Activated T-helper 1 cell treated with anti-CD3 and anti-CD28 coated beads, Interleukin-2, amount 50 U/mL, for 16 hours (primary cell): ENCODE measurements at regions not wholly inside any gene's neighbourhood (a gene's known extent, or its start where the extent isn't known, plus 50 kb on each side); places are given as distances from the start of the nearest gene placed in this dataset.
"Not testable (repeated sequence)": the region's sequence is repeated elsewhere in the genome, so short reads cannot be mapped to it uniquely, and the experiment has no call there.

Experiments used
- DNase-seq, 2 donors: peaks; one replicate each; pipeline ENCODE4 v3.0.0-alpha.2; 2020; ENCODE audit warnings: low read depth in 1 of 2, low spot score in 1 of 2

DNA sequence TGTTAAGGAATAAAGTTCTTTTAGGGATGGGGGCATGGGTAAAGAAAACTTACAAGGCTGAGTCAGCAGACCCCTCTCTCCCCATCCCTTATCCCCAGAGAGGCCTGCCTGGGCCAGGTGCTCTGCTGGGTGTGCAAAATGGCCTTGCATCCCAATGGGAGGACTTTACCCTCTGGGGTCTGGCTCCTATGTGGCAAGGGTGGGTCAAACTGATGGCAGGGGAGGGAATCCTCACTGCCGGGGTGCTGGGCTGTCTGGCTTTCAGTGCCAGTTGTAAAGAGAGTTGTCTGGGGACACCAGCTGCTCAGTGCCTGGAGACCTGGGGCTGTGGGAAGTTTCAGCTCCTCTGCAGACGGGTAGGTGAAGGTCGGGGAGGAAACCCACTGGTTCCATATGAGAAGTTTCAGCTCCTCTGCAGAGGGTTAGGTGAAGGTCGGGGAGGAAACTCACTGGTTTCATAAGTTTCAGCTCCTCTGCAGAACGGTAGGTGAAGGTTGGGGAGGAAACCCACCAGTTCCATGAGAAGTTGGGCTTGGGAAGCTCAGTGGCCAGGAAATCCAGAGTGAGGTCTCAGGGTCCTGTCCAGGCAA is 127.2 kb upstream of the PODXL start:
- DNase-seq = no peak

DNA sequence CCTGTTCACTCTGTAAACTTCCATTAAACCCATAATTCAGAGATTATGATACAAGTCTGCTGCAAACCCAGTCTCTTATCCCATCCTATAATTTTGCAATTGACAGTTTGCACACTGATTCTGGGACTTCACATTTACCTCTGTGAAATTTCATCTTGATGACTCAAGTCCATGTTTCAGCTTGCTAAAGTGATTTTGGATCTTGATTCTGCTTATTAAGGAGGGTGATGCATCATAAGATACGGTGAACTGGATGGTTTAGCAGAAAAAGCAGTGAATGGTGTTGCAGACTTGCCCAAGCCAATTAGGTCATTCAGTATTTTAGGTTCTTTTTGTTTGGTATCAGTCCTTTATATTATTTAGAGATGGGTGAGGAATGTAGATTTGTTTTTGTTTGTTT is 125.5 kb upstream of the PODXL start:
- no peak for DNase-seq

DNA sequence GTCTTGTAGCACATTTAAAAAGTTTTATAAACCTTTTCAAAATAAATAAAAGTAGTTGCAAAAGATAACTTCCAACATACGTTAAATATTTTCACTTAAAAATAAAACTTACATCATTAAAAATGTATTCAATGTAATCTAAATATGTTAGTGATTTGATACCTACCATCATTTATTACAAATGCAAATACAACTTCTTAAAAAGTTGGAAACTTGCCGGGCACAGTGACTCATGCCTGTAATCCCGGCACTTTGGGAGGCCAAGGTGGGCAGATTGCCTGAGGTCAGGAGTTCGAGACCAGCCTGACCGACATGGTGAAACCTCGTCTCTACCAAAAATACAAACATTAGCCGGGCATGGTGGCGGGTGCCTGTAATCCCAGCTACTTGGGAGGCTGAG is 122.6 kb upstream of the PODXL start:
- DNase-seq = not testable (repeated sequence)

DNA sequence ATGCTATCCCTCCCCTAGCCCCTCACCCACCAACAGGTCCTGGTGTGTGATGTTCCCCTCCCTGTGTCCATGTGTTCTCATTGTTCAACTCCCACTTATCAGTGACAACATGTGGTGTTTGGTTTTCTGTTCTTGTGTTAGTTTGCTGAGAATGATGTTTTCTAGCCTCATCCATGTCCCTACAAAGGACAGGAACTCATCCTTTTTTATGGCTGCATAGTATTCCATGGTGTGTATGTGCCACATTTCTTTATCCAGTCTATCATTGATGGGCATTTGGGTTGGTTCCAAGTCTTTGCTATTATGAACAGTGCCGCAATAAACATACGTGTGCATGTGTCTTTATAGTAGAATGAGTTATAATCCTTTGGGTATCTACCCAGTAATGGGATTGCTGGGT is 120.4 kb upstream of the PODXL start:
- DNase-seq = not testable (repeated sequence)

DNA sequence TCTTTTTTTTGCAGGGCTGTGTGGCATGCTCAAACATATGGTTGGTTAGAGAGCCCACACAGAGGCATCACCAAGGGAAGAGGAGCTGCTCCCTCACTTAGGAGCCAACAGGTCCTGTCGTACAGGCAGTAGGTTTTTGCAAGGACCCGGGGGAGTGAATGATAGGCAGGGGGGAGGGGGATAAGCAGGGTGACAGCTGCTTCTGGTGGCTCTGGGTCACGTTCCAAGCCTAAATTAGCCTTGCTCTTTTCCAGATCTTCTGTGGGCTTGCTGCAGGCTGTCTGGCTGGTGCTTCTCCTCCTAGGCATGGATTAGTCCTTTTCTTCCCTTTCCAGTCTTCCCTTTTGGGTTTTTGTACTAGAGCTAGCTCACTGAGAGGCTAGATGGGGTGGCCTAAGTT is 117.7 kb upstream of the PODXL start:
- DNase-seq = no peak

DNA sequence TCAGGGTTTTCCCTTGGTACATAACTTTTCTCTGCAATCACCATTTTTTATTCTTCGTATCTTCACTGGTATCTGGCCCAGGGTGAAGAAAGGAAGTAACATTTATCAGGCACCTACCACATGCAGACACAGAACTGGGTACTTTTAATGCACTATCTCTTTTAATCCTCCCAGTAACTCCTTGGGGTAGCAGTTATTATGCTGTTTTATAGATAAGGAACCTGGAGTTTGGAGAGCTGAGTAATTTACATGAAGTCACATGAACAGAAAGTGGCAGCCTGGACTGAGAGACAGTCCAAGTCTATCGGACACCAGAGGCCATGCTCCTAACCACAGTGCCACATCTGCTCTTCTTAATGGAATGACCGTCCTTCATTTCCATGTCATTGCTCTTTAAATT is 117.1 kb upstream of the PODXL start:
- DNase-seq = no peak

DNA sequence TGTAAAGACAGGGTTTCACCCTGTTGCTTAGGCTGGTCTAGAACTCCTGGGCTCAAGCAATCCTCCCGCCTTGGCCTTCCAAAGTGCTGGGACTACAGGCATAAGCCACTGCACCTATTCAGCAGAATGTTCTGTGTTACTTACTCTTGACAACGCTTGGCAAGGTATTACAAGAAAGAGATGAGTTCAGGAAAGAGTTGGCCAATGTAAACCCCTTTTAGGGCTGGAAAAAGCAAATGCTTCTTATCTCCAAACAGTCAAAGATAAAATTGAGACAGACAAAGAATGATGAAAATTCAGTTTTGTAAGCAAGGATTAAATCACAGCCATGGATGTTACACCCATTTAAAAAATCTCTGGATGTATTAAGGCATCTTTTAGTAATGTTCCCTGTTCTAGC is 114.0 kb upstream of the PODXL start:
- no peak for DNase-seq

DNA sequence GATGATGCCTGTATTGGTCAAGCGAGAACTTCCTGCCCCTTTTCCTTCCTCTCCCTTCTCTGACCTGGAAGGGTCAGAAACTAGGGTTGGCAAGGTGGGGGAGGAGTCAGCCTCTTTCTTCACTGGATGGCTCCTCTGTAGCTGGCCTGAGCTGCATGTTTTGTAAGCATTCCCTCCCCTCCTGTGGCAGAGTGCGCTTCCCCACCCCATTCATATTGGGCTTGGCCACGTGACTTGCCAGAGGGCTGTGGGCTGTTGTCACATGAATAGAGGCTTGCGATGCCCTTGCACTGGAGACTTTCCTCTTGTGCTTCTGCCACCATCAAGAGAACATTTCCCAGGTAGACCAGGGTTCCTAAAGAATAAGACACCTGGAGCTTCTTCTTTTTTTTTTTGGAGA is 111.3 kb upstream of the PODXL start:
- no peak for DNase-seq

DNA sequence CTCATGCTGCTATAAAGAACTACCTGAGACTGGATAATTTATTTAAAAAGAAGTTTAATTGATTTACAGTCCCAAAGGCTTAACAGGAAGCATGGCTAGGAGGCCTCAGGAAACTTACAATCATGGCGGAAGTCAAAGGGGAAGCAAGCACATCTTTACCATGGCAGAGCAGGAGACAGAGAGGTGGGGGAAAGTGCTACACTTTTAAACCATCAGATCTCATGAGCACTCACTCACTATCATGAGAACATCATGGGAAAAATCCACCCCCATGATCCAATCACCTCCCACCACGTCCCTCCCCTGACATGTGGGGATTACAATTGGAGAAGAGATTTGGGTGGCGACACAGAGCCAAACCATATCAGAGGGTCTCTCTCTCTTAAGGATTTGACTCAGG is 108.6 kb upstream of the PODXL start:
- no peak for DNase-seq

DNA sequence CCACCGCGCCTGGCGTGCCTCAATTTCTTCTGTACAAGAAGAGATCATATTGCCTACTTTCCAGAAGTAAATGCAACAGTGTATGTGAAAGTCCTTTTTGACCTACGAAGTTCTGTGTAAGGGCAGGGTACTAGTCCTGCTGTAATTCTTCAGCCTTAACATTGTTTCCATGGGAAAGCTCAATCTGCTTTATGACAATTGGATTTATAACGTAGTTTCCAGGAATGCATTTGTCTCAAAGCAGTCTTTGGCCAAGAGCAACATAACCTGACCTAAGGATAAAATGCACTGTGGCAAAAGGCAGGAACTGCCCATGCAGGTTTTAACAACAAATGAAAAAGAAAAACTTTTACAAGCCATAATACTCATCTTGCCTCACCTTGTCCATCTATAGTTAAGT is 108.1 kb upstream of the PODXL start:
- no peak for DNase-seq

DNA sequence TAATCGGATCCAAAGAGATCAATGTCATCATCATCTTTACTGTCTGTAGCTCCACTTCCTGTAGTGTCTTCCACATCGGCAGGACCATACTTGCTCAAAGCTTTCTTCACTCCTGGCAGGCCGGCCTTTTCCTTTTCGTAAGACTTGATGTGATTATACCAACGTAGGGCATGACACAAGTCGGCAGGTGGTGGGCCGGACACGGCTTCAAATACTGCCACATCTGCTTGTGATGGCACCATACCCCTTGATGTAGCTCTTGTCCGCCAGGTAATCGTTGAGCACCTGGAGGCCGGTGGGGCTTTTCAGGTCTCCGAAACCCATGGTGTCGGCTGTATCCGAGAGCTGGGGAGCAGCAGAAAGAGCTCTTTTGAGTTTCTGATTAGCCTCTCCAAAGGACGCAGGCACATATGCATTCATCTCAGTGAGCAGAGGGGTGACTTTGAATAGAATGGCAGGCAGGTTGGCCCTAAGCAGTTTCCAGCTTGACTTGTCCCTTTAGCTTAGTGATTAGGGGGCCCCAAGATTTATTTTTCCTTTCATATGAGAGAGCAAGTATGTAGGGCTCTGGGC is 106.0 kb upstream of the PODXL start:
- DNase-seq = not testable (repeated sequence)

DNA sequence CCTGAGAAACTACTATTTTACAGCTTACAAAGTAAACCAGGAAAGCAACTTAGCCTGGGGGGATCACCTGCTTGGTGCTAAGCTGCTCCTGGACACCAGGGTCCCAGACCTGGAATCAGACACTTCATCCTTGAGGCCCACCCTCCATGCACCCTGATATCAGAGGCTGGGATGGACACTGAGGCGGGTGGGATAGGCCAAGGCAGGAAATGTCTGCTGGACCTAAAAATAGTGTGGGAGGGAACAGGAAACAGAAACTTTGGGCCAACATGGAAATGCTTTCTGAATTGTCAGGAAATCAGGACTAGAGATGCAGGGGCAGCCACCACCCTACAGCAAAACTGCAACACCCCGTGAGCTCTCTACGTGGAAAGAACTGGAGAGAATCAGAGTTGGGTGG is 101.5 kb upstream of the PODXL start:
- DNase-seq = no peak

DNA sequence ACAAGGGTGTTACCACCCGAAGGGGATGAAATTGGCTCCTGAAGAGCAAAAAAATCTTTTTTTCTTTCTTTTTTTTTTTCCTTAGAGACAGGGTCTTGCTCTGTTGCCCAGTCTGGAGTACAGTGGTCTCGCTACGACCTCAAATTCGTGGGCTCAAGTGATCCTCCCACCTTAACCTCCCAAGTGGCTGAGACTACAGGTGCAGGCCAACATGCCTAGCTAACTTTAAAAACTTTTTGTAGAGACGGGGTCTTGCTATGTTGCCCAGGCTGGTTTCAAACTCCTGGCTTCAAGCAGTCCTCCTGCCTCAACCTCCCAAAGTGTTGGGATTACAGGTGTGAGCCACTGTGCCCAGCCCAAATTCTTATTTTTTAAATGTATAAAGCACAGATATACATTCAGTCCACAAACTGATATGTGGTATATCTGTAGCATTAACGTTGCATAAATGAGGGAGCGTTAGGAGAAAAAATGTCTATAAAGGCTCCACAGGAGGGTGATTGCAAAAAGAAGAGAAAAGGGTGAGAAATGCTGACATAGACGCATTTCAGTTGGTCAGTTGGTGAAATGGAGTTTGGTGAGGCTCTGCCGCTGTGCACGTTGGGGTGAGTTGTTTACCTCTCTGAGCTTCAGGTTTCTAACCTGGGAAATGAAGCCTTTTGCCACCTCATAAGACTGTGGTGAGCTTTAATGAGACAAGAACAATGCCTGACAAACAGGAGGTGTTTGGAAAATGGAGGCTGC is 100.7 kb upstream of the PODXL start:
- no peak for DNase-seq

DNA sequence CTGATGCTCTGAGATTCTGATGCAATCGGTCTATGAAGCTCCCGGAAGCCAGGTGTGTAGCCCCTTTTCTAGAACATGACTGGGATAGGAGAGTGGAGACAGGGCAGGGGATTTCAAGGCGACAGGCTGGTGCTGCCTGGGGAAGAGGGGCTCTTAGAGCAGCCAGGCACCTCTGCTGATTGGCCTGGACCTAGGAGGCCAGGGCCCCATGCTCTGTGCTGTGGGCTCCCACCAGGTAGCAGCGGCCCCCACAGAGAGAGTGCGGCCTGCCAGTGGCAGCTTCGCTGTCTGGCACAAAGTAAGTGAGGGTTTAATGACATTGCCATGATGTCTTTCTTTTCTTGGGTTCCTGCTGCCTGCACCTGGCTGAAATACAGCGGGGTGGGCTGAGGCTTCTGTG is 99.4 kb upstream of the PODXL start:
- no peak for DNase-seq

DNA sequence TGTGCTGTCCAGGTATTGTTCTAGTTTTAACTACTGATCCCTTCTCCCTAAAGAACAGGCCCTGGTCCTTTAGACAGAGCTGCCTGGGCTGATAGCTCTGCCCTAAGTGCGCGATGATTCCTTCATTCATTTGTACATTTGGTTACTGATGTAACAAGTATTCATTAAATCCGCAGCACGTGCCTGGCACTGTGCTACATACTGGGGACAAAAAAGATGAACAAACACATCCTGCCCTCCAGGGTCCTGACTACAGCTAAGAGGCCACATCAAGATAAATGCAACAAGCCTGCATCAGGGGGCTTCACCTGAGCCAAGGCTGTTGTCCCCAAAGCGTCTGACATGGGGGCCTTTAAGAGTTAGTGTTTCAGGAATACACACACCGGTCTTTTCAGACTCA is 99.0 kb upstream of the PODXL start:
- DNase-seq = no peak

DNA sequence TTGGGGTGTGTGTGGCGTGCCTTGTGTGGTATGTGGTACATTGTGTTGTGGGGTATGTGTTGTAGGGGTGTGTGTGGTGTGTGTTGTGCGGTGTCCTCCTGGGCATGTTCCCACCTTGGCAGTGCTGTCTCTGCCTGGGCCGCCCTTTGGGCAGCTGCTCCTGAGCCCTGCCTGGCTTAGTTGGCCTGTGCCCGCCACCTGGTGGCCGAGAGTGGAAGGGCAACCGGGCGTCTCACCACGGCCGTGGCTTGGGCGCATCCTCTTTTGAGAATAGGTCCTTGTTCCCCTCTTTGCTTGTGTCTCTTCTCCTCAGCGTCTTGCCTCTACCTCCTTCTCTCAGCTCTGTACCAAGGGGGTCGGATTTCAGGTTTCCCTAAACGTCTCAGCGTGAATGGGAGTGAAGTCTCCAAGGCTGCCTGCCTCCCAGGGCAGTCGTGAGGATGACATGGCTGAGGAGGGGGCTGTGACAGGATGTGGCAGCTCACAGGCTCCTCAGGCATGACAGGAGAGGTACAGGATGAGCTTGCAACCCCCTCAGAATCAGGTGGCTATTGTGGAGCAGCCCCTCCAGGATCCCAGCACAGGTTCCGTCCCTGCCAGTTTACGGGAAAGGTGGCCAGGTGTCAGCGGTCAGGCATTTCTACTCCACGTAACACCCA is 98.4 kb upstream of the PODXL start:
- DNase-seq = peak; percentile 64 to 68

DNA sequence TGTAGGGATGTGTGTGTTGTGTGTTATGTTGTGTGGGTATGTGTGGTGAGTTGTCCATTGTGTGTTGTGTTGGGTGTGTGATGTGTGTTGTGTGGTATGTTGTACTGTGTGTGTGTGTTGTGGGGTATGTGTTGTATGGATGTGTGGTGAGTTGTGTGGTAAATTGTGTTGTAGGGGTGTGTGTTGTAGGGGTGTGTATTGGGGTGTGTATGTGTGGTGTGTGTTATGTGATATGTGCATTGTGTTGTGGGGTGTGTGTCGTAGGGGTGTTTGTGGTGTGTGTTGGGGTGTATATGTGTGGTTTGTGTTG is 97.8 kb upstream of the PODXL start:
- DNase-seq = no peak

DNA sequence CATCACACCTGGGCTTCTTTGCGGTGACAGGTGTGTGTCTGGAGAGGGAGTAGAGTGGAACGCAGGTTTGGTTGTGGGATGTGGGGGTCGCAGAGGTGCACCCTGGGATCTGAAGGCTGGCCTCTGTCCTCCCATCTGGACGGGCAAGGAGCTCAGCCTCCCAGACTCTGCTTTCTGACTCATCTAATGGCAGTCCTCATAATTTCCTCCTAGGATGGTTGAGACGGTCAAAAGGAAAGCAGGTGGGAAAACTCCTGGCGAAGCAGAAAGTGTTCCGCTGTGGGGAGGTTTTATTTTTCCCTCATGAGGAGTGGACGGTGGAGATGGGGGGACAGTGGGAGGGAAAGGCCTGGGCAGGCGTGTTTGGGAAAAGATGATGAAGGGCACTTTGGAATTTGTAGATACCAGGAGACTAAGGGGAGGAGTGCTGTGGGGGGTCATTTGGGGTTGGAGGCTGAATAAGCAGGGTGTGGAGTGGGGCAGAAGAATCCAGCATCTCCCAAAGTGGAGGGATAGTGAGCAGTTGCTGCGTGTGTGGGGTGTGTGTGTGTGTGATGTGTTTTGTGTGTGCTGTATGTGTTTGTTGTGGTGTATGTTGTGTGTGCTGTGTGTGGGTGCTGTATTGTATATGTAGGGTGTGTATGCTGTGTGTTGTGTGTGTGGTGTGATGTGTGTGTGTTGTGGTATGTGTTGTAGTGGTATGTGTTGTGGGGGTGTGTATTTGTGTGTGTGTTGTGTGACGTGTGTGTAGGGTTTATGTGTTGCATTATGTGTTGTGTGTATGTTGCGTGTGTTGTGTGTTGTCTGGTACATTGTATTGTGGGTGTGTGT is 97.2 kb upstream of the PODXL start:
- no peak for DNase-seq

DNA sequence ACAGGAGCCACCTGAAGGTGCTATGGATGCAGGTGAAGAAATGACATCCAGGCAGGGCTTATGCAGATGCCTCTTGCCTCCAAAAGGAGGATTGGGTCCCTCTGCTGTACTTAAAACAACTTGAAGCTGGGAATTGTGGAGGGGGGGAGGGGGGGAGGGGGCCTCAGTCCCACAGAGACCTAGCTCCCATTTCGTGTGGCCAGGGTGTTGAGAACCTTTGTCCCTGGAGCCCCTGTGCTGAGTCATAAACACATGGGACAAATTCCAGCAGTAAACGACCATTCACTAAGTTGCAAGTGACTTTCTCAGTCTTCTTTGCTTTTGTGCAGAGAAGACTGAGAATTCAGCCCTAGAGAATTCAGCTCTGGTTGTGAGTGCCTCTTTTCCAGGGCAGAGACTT is 96.5 kb upstream of the PODXL start:
- DNase-seq = no peak

DNA sequence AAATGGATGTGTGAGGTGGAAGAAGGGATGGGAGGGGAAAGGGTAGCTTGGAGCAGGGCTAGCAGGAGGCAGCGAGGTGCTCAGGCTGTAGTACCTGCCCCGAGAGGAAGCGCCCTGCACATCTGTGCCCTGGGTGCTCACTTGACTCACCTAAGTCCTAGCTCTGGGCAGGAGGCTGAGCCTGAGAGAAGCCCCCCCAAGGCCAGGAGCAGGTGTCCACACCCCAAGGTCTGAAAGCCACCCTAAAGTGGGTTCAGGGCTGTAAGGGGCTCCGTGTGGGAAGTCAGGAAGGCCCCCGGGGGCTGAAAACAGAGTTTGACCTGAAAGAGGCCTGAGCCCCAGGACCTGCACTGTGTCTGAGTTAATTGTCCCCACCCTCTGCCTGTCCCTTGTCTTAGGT is 95.8 kb upstream of the PODXL start:
- no peak for DNase-seq

DNA sequence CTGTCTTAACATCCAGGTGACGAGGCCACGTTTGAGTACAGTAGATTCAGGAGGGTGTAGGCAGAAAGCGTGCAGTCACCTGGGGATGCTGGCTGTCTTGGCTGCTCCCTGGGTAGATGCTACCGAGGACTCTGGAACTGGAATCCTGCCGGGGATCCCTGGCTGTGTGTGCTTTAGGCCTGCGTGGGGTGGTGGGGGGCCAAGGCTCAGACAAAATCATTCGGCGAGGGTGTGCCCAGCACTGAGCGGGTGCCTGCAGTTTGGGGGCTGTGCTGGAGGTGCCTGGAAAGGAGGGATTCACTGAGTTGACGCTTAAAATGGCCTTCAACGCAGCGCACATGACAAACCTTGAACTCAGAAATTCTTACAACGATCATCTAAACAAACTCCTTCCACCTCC is 93.5 kb upstream of the PODXL start:
- DNase-seq = no peak
